IPS-20b (cell line): ENCODE measurements at regions not wholly inside any gene's neighbourhood (a gene's known extent, or its start where the extent isn't known, plus 50 kb on each side); places are given as distances from the start of the nearest gene placed in this dataset.
A peak's percentile ranks its signal among the peaks of the same experiment; 100 is the strongest.
"Not testable (repeated sequence)": the region's sequence is repeated elsewhere in the genome, so short reads cannot be mapped to it uniquely, and the experiment has no call there.

Source experiments
- H3K27ac ChIP-seq: one replicate; pipeline ENCODE4 v1.5.1; 2013; ENCODE audit warnings: low read length
- H3K27me3 ChIP-seq: 2 replicates; pipeline ENCODE4 v1.6.1; 2013; ENCODE audit warnings: mild to moderate bottlenecking, low read length, inconsistent platforms; ENCODE audit not compliant: insufficient read depth
- H3K36me3 ChIP-seq: 2 replicates; pipeline ENCODE4 v1.6.1; 2013; ENCODE audit warnings: low read depth, mild to moderate bottlenecking, inconsistent platforms, low read length, moderate library complexity; ENCODE audit not compliant: insufficient read depth
- H3K4me1 ChIP-seq: 2 replicates; pipeline ENCODE4 v1.6.1; 2013; ENCODE audit warnings: mild to moderate bottlenecking, control low read depth, inconsistent platforms, low read length, moderate library complexity; ENCODE audit not compliant: insufficient read depth
- H3K4me3 ChIP-seq: 2 replicates; pipeline ENCODE4 v1.5.1; 2013; ENCODE audit warnings: mild to moderate bottlenecking, low read length, inconsistent platforms
- H3K9ac ChIP-seq: 2 replicates; pipeline ENCODE4 v1.6.1; 2013; ENCODE audit warnings: low read depth, mild to moderate bottlenecking, inconsistent platforms, low read length, moderate library complexity
- H3K9me3 ChIP-seq: 2 replicates; pipeline ENCODE4 v1.6.1; 2013; ENCODE audit warnings: mild to moderate bottlenecking, low read depth, low read length, inconsistent platforms; ENCODE audit not compliant: insufficient read depth

DNA sequence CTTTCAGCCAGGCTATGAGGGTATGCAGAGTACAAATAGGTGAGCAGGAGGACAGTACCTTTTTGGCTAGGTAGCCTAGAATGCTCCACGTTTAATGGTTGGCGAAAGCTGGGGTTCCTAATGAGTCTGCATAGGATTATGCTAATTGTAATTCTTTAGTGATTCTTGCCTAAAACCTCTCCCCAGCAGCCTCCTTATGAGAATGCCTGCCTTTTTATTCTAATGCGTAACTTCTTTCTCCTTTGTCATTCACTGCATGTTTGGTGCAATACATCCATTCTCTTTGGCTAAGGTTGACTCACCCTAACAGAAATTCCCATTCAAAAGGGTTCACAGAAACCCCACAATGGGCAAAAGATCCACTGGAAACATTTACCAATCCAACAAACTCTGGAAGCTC is 752.2 kb downstream of the FSCB start:
- peaks cover 8% of the 10 kb centered on the region; the same call in 1 of the 2 replicates for H3K4me1 ChIP-seq
- peak overlapping the region; percentile 45; the same call in 1 of the 2 replicates for H3K9ac ChIP-seq
- no peaks in the 10 kb centered on the region for H3K36me3 ChIP-seq
- H3K4me3 ChIP-seq = 0 out of 2 replicates have a peak overlapping the region, but pooled peaks have one; percentile 27
- no peaks in the 10 kb centered on the region for H3K27me3 ChIP-seq
- no peak overlapping the region for H3K27ac ChIP-seq
- H3K9me3 ChIP-seq = no peaks in the 10 kb centered on the region

DNA sequence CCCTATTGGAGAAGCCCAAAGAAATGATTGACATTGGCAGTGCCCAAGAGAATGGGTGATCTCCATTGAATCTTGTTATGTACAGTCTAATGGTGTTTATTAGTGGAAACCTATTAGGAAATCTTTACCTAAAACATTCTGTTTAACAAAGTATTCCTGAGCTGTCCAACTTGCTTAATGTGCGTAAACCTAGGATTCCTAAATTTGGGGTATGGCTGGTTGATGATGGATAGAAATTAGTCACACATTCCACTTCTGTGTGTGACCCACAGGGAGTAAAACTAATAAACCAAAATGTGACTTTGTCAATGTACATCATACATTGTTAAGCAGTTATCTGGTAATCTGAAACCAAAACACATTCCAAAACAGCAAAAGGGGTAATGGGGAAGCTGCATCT is 761.3 kb downstream of the FSCB start:
- Histone ChIP-seq H3K36me3 (no peaks in the 10 kb centered on the region), H3K27ac (no peak overlapping the region), H3K9ac (no peak overlapping the region), H3K4me1 (no peaks in the 10 kb centered on the region), H3K27me3 (no peaks in the 10 kb centered on the region), H3K4me3 (no peak overlapping the region), H3K9me3 (no peaks in the 10 kb centered on the region)

DNA sequence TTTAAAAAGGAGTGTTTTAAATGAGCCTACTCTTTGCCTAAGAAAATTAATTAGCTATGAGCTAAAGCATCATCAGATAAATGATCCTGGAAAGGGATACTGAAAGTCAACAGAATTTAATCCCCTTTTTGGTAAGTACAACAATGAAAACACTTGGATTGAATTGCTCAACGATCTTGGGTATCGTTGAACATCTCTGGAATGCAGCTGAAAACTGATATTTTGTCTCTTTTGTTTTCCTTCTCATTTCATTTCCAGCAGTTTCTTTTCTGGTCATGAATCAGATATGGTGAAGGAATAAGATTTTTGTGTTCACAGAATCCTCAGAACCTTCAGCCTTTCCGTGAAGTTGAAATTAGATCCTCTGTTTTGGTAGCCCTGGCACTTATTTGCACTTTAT is 771.2 kb downstream of the FSCB start:
- Histone ChIP-seq H3K9me3 (no peaks in the 10 kb centered on the region), H3K27me3 (no peaks in the 10 kb centered on the region), H3K27ac (no peak overlapping the region), H3K4me3 (no peak overlapping the region), H3K36me3 (no peaks in the 10 kb centered on the region), H3K9ac (no peak overlapping the region), H3K4me1 (no peaks in the 10 kb centered on the region)

DNA sequence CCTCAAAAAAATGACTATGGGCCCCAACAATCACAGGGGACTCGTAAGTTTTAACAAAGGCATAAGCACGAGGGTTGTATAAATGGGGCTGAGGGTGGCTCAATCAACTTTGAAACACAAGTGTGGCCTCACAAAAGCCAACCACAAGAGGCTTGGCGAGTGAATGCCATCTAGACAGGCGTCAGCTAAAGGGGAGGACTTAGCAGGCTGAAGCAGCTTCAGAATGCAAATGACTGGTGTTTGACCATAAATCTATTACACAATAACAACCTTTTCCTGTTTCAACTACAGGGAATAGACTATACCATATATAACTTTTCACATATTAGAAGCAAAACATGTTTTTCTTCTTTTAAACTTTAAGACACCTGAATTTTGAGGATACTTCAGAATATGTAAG is 777.9 kb downstream of the FSCB start:
- Histone ChIP-seq H3K9ac (no peak overlapping the region), H3K9me3 (no peaks in the 10 kb centered on the region), H3K4me3 (no peak overlapping the region), H3K4me1 (no peaks in the 10 kb centered on the region), H3K27ac (no peak overlapping the region), H3K27me3 (no peaks in the 10 kb centered on the region), H3K36me3 (no peaks in the 10 kb centered on the region)

DNA sequence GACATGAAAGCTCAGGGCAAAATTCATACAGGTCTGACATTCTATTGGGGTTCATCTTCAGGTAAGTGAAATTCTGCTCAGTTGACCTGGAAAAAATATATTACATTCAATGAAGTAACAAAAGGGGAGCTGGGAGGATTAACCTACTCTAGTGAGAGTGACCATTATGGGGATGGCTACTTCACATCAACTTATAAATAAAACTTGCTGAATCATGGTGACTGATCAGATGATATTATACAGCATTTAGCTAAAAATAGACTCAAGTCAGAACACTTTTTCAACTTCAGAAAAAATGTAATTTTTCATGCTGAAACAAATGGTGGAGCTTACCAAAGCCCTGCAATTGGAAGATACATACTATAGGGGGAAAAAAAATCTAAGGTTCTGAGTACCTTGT is 800.2 kb downstream of the FSCB start:
- no peak overlapping the region for H3K4me3 ChIP-seq
- no peaks in the 10 kb centered on the region for H3K9me3 ChIP-seq
- H3K27ac ChIP-seq = no peak overlapping the region
- H3K27me3 ChIP-seq = no peaks in the 10 kb centered on the region
- H3K36me3 ChIP-seq = no peaks in the 10 kb centered on the region
- H3K9ac ChIP-seq = no peak overlapping the region
- no peaks in the 10 kb centered on the region for H3K4me1 ChIP-seq

DNA sequence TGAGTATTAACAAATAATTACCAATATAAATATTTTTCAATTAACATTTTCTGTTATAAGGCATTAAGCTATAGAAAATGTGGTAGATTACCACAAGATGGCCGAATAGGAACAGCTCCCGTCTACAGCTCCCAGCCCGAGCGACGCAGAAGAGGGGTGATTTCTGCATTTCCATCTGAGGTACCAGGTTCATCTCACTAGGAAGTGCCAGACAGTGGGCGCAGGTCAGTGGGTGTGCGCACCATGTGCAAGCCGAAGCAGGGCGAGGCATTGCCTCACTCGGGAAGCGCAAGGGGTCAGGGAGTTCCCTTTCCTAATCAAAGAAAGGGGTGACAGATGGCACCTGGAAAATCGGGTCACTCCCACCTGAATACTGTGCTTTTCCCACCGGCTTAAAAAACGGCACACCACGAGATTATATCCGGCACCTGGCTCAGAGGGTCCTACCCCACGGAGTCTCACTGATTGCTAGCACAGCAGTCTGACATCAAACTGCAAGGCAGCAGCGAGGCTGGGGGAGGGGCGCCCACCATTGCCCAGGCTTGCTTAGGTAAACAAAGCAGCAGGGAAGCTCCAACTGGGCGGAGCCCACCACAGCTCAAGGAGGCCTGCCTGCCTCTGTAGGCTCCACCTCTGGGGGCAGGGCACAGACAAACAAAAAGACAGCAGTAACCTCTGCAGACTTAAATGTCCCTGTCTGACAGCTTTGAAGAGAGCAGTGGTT is 808.4 kb downstream of the FSCB start:
- not testable (repeated sequence) for H3K36me3 ChIP-seq, H3K27ac ChIP-seq, H3K27me3 ChIP-seq, H3K9ac ChIP-seq, H3K4me3 ChIP-seq, H3K4me1 ChIP-seq, H3K9me3 ChIP-seq

DNA sequence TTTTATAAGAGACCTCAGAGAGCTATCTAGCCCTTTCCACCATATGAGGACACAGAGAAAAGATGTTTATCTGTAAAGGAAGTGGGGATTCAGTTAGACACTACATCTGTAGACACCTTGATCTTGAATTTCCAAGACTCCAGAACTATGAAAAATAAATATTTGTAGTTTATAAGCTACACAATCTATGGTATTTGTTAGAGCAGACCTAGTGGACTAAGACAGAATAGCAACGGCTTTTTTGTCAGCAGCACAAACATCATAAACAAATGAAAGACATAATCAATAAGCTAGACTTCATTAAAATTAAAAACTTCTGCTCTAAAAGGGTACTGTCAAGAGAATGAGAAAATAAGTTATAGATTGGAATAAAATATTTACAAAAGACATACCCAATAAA is 810.1 kb downstream of the FSCB start:
- Histone ChIP-seq H3K36me3 (no peaks in the 10 kb centered on the region), H3K27me3 (no peaks in the 10 kb centered on the region), H3K9ac (no peak overlapping the region)

DNA sequence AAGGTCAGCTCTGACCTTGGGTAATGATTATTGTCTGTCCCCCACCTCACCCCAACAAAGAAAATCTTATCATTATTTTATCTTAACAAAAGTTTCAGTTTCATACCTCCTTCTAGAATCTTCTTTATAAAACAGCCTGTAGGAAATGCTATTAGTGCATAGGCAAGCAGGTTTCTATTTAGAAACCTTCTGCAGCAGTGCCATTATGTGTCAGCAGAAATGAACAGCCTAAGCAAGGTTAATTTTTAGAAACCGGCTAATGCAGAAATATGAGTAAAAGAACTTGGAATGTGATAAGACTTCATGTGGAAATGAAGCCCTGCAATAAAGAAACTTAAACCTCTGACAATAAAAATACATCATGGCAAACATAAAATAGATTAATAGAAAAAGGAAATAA is 814.4 kb downstream of the FSCB start:
- H3K27ac ChIP-seq = no peak overlapping the region
- H3K4me3 ChIP-seq = no peak overlapping the region
- no peaks in the 10 kb centered on the region for H3K36me3 ChIP-seq
- no peaks in the 10 kb centered on the region; the same call in 1 of the 2 replicates for H3K4me1 ChIP-seq
- no peaks in the 10 kb centered on the region for H3K27me3 ChIP-seq
- no peaks in the 10 kb centered on the region for H3K9me3 ChIP-seq
- H3K9ac ChIP-seq = no peak overlapping the region

More for the DNA sequence above, 810.1 kb downstream of the FSCB start:
- H3K9me3 ChIP-seq = peaks cover 6% of the 10 kb centered on the region; the same call in 1 of the 2 replicates
- H3K4me3 ChIP-seq = no peak overlapping the region
- H3K4me1 ChIP-seq = no peaks in the 10 kb centered on the region
- H3K27ac ChIP-seq = no peak overlapping the region

DNA sequence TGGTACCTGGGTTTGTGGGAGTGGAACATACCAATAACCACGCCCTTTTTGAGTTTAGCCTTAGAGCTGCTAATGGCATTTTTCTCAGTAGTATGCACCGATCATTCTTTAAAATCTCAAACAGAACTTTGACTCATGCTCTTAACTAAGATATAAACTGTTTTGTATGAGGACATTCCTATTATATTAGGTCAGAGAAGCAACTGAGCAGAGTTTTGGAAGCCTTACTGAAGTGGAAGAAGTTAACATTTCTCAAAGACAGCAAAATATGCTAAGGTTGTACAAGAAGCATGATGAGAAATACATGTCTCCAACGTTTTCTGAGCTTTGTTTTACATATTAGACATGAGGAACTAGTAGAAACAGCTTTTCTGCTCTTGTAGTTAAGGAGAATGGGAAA is 819.2 kb downstream of the FSCB start:
- Histone ChIP-seq H3K27me3 (no peaks in the 10 kb centered on the region), H3K27ac (no peak overlapping the region), H3K4me1 (no peaks in the 10 kb centered on the region; the same call in 1 of the 2 replicates), H3K36me3 (no peaks in the 10 kb centered on the region), H3K4me3 (no peak overlapping the region), H3K9ac (no peak overlapping the region), H3K9me3 (no peaks in the 10 kb centered on the region)

DNA sequence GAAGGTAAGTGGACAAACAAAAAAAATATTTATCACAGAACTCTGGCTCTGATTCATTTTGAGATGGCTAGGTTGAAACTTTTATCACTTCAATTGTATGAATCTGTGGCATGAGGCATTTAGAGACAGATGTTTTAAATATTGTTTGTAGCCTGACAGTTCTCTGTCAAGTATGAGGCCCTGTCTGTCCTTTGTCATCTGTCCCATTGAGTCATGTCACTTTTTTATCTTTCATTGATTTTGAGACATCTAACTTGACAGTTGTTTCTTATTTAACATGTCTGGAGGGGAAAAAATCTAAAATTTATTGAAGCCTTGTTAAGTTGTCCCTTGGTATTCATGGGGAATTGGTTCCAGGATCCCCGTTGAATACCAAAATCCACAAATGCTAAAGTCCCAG is 829.5 kb downstream of the FSCB start:
- Histone ChIP-seq H3K9ac (no peak overlapping the region), H3K36me3 (no peaks in the 10 kb centered on the region), H3K9me3 (no peaks in the 10 kb centered on the region), H3K4me1 (no peaks in the 10 kb centered on the region), H3K27ac (no peak overlapping the region), H3K27me3 (no peaks in the 10 kb centered on the region), H3K4me3 (no peak overlapping the region)

DNA sequence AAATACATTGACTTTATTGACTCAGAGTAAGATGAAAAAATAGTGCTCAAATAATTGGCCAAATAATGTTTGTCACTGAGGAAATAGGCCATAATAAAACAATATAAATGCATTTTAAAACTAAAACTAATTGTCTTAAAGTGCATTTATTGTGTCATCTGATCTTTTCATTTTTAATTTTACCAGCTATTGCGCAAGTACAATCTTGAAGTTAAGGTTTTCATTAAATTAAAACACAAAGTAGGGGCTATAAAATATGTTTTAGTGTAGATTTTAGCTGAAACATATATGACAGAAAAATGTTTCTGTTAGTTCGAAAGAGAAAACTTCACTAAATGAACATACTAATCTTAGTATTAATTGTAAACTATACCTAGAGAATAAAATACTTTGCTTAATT is 832.8 kb downstream of the FSCB start:
- H3K9me3 ChIP-seq = no peaks in the 10 kb centered on the region
- H3K9ac ChIP-seq = no peak overlapping the region
- no peak overlapping the region for H3K27ac ChIP-seq
- no peaks in the 10 kb centered on the region for H3K36me3 ChIP-seq
- no peaks in the 10 kb centered on the region for H3K4me1 ChIP-seq
- H3K27me3 ChIP-seq = no peaks in the 10 kb centered on the region
- no peak overlapping the region for H3K4me3 ChIP-seq

DNA sequence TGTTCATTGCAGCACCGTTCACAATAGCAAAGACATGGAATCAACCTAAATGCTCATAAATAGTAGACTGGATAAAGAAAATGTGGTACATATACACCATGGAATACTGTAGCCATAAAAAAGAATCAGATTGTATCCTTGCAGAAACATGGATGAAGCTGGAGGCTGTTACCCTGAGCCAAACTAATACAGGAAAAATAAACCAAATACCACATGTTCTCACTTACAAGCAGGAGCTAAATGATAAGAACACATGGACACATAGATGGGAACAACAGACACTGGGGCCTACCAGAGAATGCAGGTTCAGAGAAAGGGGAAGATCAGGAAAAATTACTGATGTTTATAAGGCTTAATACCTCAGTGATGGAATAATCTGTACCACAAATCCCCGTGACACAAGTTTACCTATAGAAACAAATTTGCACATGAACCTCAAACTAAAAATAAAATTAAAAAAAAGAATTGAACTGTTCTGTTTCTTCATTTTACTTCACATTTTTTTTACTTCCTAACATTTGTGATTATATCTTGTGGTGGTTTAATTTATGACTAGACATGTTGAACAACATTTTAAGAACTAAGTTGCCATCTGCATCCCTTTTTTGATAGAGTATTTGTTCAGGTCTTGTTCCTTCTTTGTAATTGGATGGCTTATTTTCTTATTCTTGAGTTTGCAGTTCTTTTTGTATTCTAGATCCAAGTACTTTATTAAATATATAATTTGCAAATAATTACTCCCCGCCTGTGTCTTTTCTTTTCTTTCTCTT is 835.2 kb downstream of the FSCB start:
- no peak overlapping the region for H3K27ac ChIP-seq
- no peak overlapping the region for H3K4me3 ChIP-seq
- no peaks in the 10 kb centered on the region for H3K27me3 ChIP-seq
- H3K9me3 ChIP-seq = no peaks in the 10 kb centered on the region
- no peak overlapping the region for H3K9ac ChIP-seq
- H3K36me3 ChIP-seq = no peaks in the 10 kb centered on the region
- H3K4me1 ChIP-seq = no peaks in the 10 kb centered on the region
